ENCODE measurements at regions not wholly inside any gene's neighbourhood (a gene's known extent, or its start where the extent isn't known, plus 50 kb on each side); places are given as distances from the start of the nearest gene placed in this dataset.
"Not testable (repeated sequence)": the region's sequence is repeated elsewhere in the genome, so short reads cannot be mapped to it uniquely, and the experiment has no call there.

- ATAC-seq (no peak), DNase-seq (no peak)
- Histone ChIP-seq H3K4me3 (no peak overlapping the region), H3K36me3 (ENCODE audit: insufficient read depth in 1 of 2, low read depth in 1 of 2) (no peaks in the 10 kb centered on the region), H3K27ac (no peak overlapping the region), H3K9me3 (peaks cover 3% of the 10 kb centered on the region), H3K4me1 (no peaks in the 10 kb centered on the region), H3K27me3 (ENCODE audit: insufficient read depth in 3 of 3, low read length in 2 of 3) (no peaks in the 10 kb centered on the region)
- TF ChIP-seq, protein P1, sequence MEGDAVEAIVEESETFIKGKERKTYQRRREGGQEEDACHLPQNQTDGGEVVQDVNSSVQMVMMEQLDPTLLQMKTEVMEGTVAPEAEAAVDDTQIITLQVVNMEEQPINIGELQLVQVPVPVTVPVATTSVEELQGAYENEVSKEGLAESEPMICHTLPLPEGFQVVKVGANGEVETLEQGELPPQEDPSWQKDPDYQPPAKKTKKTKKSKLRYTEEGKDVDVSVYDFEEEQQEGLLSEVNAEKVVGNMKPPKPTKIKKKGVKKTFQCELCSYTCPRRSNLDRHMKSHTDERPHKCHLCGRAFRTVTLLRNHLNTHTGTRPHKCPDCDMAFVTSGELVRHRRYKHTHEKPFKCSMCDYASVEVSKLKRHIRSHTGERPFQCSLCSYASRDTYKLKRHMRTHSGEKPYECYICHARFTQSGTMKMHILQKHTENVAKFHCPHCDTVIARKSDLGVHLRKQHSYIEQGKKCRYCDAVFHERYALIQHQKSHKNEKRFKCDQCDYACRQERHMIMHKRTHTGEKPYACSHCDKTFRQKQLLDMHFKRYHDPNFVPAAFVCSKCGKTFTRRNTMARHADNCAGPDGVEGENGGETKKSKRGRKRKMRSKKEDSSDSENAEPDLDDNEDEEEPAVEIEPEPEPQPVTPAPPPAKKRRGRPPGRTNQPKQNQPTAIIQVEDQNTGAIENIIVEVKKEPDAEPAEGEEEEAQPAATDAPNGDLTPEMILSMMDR (IDR thresholded peaks at IDR 0.05), result no peak
- intact Hi-C loops (cut with DNase I), result no loop called here
- 77 to 82% (median 81%) methylated on average over 4 of the region's 4 CpGs for WGBS, 3 donors
Measured at GRCh38 chr15:29511663-29512062, 242.0 kb upstream of the NSMCE3 start.

GRCh38 chr15:29505535-29505934 lies 235.9 kb upstream of the NSMCE3 start:
- H3K27ac ChIP-seq; ATAC-seq; H3K4me1 ChIP-seq; H3K27me3 ChIP-seq (ENCODE audit: insufficient read depth in 3 of 3, low read length in 2 of 3); H3K9me3 ChIP-seq; H3K36me3 ChIP-seq (ENCODE audit: insufficient read depth in 1 of 2, low read depth in 1 of 2); intact Hi-C loops (cut with DNase I); DNase-seq; H3K4me3 ChIP-seq: not testable (repeated sequence)
- WGBS, 3 donors, result 90 to 94% (median 92%) methylated on average over 5 of the region's 5 CpGs

DNA sequence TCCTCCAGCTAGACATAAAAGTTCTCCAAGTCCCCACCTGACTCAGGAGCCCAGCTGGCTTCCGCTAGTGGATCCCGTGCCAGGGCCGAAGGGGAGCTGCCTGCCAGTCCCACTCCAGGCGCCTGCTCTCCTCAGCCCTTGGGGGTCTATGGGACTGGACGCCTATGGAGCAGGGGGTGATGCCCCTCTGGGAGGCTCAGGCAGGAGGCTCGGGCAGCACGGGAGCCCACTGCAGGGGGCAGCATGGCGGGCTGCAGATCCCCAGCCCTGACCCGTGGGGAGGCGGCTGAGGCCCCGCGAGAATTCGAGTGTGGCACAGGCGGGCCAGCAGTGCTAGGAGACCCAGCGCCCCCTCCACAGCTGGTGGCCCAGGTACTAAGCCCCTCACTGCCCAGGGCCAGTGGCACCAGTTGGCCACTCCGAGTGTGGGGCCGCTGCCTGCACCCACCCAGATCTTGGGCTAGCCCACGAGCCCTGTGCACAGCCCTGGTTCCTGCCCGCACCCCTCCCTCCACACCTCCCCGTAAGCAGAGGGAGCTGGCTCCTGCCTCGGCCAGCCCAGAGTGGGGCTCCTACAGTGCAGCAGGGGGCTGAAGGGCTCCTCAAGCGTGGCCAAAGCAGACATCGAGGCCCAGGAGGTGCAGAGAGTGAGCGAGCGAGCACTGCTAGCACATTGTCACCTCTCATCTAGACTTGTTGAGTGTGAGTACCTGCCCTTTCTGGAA lies 221.3 kb upstream of the NSMCE3 start:
- no peak for DNase-seq
- ATAC-seq, result no peak
- 92 to 94% (median 93%) methylated on average over 19 to 25 of the region's 25 CpGs for WGBS, 3 donors

DNA sequence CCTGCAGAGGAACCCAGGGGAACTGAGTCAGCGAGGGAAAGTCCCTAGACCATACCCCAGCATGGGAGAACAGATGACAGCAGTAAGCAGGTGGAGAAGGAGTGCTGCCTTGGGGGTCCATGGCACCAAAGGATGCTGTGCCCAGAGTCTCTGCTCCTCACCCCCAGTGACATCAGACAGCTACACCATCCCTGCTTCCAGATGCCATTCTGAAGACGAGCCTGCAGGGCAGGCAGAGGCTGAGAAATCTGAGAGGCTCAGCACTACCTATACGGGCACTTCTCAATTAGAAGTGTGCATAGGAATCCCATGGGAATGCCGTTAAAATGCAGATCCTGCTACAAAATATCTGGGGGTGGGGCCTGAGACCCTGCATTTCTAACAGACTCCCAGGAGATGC lies 211.3 kb upstream of the NSMCE3 start:
- H3K36me3 ChIP-seq (ENCODE audit: insufficient read depth in 1 of 2, low read depth in 1 of 2), result no peaks in the 10 kb centered on the region
- intact Hi-C loops (cut with DNase I), result no loop called here
- TF ChIP-seq, protein P1 (IDR thresholded peaks at IDR 0.05), result no peak
- no peak for DNase-seq
- H3K4me3 ChIP-seq, result no peak overlapping the region
- no peak for ATAC-seq
- no peak overlapping the region for H3K27ac ChIP-seq
- H3K27me3 ChIP-seq (ENCODE audit: insufficient read depth in 3 of 3, low read length in 2 of 3), result no peaks in the 10 kb centered on the region
- 41 to 59% (median 54%) methylated on average over 4 of the region's 4 CpGs for WGBS, 3 donors
- no peaks in the 10 kb centered on the region for H3K9me3 ChIP-seq
- no peaks in the 10 kb centered on the region for H3K4me1 ChIP-seq

More for the DNA sequence above, 221.3 kb upstream of the NSMCE3 start:
- H3K27ac ChIP-seq, result no peak overlapping the region
- H3K36me3 ChIP-seq (ENCODE audit: insufficient read depth in 1 of 2, low read depth in 1 of 2), result no peaks in the 10 kb centered on the region
- no peaks in the 10 kb centered on the region for H3K27me3 ChIP-seq (ENCODE audit: insufficient read depth in 3 of 3, low read length in 2 of 3)
- intact Hi-C loops (cut with DNase I), result no loop called here
- peaks cover 3% of the 10 kb centered on the region for H3K9me3 ChIP-seq
- TF ChIP-seq, protein P1 (IDR thresholded peaks at IDR 0.05), result no peak
- H3K4me3 ChIP-seq, result no peak overlapping the region
- H3K4me1 ChIP-seq, result no peaks in the 10 kb centered on the region

DNA sequence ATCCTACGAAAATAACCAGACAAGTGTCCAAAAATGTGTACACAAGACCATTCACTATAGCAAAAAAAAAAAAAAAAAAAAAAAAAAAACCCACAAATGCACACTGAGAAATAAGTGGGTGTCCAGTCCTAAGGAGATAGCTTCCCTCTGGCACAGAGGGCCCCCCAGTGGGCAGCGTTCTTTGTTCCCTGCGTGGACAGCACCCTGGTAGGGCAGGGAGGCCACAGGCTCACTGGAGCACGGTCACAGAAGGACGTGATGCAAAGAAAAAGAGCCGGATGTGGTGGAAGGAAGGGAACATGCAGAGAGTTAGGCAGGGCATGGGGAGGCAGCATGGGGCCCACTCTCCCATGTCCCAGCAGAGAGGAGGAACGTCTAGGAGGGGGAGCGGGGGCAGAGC lies 210.7 kb upstream of the NSMCE3 start:
- ATAC-seq (no peak), DNase-seq (no peak)
- Histone ChIP-seq H3K4me3 (no peak overlapping the region), H3K36me3 (ENCODE audit: insufficient read depth in 1 of 2, low read depth in 1 of 2) (no peaks in the 10 kb centered on the region), H3K27ac (no peak overlapping the region), H3K4me1 (no peaks in the 10 kb centered on the region), H3K9me3 (no peaks in the 10 kb centered on the region), H3K27me3 (ENCODE audit: insufficient read depth in 3 of 3, low read length in 2 of 3) (no peaks in the 10 kb centered on the region)
- 67 to 69% (median 67%) methylated on average over 8 of the region's 8 CpGs for WGBS, 3 donors
- intact Hi-C loops (cut with DNase I), result no loop called here
- TF ChIP-seq, protein P1 (IDR thresholded peaks at IDR 0.05), result no peak
